ENCODE measurements at regions not wholly inside any gene's neighbourhood (a gene's known extent, or its start where the extent isn't known, plus 50 kb on each side); places are given as distances from the start of the nearest gene placed in this dataset.

DNA sequence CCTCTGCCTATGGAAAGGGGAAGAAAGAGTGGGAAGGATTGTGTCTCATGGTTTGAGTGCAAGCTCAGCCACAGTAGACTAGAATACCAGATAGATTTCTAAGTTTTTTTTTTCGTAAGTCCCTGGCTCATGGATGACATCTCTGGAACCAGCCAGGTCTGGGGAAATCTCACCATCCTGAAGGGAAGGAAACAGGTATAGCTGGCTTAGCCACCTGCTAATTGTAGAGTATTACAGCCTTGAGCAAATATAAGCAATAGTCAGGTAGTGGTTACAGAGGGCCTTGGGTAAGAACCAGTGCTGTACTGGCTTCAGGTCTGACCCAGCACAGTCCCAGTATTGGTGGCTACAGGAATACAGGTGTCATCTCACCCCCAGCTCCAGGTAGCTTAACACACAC is 500.9 kb upstream of the PRMT6 start:
- Histone ChIP-seq H4K91ac (ENCODE audit: insufficient read length, low read depth, low read length) (no peak overlapping the region), H2AFZ (ENCODE audit: low read length) (no peak overlapping the region), H2BK5ac (ENCODE audit: insufficient read length, low read length) (no peak overlapping the region), H3K79me2 (ENCODE audit: insufficient read depth, low read length) (no peaks in the 10 kb centered on the region), H3K27ac (ENCODE audit: insufficient read length, low read depth, low read length) (no peak overlapping the region), H3K14ac (ENCODE audit: insufficient read depth, low read length) (no peak overlapping the region), H4K5ac (ENCODE audit: insufficient read length, low read depth, low read length) (no peak overlapping the region), H2AK5ac (ENCODE audit: insufficient read length, low read length) (no peak overlapping the region), H3K23ac (ENCODE audit: insufficient read length, low read depth, low read length) (no peak overlapping the region), H4K8ac (replicated peaks; ENCODE audit: insufficient read length, low read depth, low read length) (no peak overlapping the region), H2BK12ac (ENCODE audit: insufficient read length, low read depth, low read length) (no peak overlapping the region), H3K27me3 (ENCODE audit: insufficient read depth, low read length) (no peaks in the 10 kb centered on the region), H3K4me2 (ENCODE audit: insufficient read depth, insufficient read length, low read length) (no peak overlapping the region), H2BK20ac (ENCODE audit: low read depth, low read length, poor library complexity, severe bottlenecking) (no peak overlapping the region), H3K18ac (ENCODE audit: insufficient read length, low read depth, low read length) (no peak overlapping the region), H3K4me1 (ENCODE audit: insufficient read depth, low read length) (no peaks in the 10 kb centered on the region), H3K9ac (ENCODE audit: extremely low read depth, insufficient read length, low read length) (no peak overlapping the region), H3T11ph (ENCODE audit: low read length) (no peak overlapping the region), H3K79me1 (ENCODE audit: insufficient read depth, low read depth, low read length, poor library complexity, severe bottlenecking) (no peaks in the 10 kb centered on the region), H3K4ac (ENCODE audit: low read depth, low read length) (no peak overlapping the region), H3K56ac (ENCODE audit: insufficient read length, low read depth, low read length) (no peak overlapping the region), H2BK120ac (ENCODE audit: low read depth, low read length, poor library complexity, severe bottlenecking) (no peak overlapping the region), H4K20me1 (ENCODE audit: control insufficient read depth, insufficient read depth, insufficient read length) (no peaks in the 10 kb centered on the region), H3K23me2 (ENCODE audit: insufficient read length, low read depth, low read length, poor library complexity, severe bottlenecking) (no peaks in the 10 kb centered on the region), H2BK15ac (ENCODE audit: low read depth, low read length) (no peak overlapping the region), H3K9me3 (ENCODE audit: control insufficient read depth, low read depth, low read length) (no peaks in the 10 kb centered on the region)
- no peaks in the 10 kb centered on the region for H3K4me1 Mint-ChIP-seq
- no peak overlapping the region for H3K27ac Mint-ChIP-seq
- DNase-seq = no peak
- H3K36me3 Mint-ChIP-seq (ENCODE audit: insufficient read depth in 1 of 3, low read depth in 3 of 3) = no peaks in the 10 kb centered on the region
- H3K9me3 Mint-ChIP-seq = peaks cover 4 to 5% of the 10 kb centered on the region in 2 experiments; a peak in 3 of 5 replicates
- TF ChIP-seq, protein P1, sequence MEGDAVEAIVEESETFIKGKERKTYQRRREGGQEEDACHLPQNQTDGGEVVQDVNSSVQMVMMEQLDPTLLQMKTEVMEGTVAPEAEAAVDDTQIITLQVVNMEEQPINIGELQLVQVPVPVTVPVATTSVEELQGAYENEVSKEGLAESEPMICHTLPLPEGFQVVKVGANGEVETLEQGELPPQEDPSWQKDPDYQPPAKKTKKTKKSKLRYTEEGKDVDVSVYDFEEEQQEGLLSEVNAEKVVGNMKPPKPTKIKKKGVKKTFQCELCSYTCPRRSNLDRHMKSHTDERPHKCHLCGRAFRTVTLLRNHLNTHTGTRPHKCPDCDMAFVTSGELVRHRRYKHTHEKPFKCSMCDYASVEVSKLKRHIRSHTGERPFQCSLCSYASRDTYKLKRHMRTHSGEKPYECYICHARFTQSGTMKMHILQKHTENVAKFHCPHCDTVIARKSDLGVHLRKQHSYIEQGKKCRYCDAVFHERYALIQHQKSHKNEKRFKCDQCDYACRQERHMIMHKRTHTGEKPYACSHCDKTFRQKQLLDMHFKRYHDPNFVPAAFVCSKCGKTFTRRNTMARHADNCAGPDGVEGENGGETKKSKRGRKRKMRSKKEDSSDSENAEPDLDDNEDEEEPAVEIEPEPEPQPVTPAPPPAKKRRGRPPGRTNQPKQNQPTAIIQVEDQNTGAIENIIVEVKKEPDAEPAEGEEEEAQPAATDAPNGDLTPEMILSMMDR (conservative IDR thresholded peaks at IDR 0.05) = no peak
- H3K4me3 Mint-ChIP-seq = no peak overlapping the region
- WGBS (ENCODE audit: extremely low coverage, insufficient read length, low lambda C conversion rate) = no CpG with 5 or more reads among the region's 1 CpG
- no peaks in the 10 kb centered on the region for H3K27me3 Mint-ChIP-seq (ENCODE audit: low read depth)

All from H9 (cell line).